HG03460 (cell line): ENCODE measurements at regions not wholly inside any gene's neighbourhood (a gene's known extent, or its start where the extent isn't known, plus 50 kb on each side); places are given as distances from the start of the nearest gene placed in this dataset.

Experiments
- ATAC-seq: cut with Tn5 transposase; IDR thresholded peaks from one replicate; pipeline ENCODE4 v1.9.1; 2021; ENCODE audit not compliant: unreplicated experiment

- no peak for ATAC-seq
Measured at GRCh38 chr5:103498800-103499551, 63.6 kb downstream of the NUDT12 start.

- ATAC-seq, result no peak
Measured at GRCh38 chr5:103498211-103498610, 64.4 kb downstream of the NUDT12 start.

GRCh38 chr5:103497781-103498180 lies 64.8 kb downstream of the NUDT12 start:
- no peak for ATAC-seq

DNA sequence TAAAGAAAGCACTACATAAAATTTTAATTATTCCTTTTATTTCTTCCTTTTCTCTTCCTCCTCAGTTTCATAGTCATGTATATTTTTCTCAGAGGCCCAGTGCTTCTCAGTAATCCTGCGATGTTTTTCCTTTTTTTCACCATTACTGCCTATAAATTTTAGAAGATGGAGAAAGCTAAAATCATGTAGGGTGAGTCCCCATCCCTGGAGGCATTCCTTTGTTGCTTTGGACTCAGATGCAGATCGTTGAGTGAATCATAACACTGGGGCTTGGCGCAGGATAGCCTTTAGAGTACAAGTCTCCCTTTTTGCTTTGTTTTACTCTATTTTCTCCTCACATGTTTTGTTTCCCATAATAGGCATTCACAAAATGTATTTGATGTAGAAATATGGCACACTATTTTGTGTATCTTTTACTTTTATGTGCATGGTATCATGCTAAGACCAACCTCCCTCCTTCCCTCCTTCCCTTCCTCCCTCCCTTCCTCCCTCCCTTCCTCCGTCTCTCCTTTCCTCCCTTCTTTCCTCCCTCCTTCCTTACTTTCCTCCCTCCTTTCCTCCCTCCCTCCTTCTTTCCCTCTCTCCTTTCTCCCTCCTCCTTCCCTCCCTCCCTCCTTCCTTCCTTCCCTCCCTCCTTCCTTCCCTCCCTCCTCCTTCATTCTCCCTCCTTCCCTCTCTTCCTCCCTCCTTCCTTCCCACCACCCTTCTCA lies 72.4 kb downstream of the NUDT12 start:
- ATAC-seq, result no peak

- ATAC-seq, result no peak
Measured at GRCh38 chr5:103489307-103489706, 73.3 kb downstream of the NUDT12 start.

GRCh38 chr5:103487822-103488493 lies 74.6 kb downstream of the NUDT12 start:
- ATAC-seq, result no peak

DNA sequence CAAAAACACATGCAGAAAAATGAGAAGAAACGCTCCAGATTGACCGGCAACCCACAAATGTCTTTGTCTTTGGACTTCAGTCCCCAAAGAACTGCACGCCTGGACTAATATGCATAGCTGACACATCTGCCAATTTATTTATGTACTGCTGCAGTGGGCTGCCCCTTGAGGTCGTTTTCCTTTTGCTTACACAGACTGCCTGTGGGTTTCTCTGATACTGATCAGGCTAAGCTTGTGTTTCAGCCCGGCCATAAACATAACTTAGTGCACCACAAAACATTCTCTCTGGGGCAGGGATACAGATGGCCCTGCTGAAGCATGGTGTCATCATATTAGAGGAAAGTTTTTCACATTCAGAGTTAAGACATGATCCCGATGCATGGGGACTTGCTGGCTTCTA lies 75.4 kb downstream of the NUDT12 start:
- no peak for ATAC-seq

DNA sequence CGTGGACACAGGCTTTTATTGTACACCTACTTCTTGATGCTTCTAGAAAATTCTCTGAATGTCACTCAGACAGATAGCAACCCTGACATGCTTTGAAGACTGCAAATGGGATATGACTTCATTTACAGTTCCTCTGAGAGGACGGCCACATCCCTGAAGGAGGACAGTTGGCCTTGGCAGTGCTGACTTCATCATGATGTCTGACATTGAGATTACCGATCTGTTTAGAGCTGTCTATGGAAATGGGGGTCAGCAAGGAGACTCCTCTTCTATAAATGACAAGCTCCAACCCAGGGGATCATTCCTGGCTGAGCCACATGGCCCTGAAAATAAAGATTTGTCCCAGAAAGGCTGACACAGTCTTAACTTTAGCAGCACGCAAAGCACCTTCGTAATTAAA lies 75.8 kb downstream of the NUDT12 start:
- no peak for ATAC-seq

DNA sequence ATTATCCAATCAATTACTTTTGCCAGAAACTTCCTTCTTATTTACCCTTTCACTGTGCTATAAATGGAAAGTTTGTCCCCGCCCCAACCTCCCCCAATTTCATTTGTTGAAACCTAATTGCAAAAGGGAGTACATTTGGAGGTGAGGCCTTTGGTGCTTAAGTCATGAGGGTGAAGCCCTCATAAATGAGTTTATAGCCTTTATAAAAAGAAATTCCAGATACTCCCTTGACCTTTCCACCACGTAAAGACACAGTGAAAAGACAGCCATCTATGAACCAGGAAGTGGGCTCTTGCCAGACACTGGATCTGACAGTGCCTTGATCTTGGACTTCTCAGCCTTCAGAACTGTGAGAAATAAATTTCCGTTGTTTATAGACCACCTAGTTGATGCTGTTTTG lies 82.3 kb downstream of the NUDT12 start:
- no peak for ATAC-seq

DNA sequence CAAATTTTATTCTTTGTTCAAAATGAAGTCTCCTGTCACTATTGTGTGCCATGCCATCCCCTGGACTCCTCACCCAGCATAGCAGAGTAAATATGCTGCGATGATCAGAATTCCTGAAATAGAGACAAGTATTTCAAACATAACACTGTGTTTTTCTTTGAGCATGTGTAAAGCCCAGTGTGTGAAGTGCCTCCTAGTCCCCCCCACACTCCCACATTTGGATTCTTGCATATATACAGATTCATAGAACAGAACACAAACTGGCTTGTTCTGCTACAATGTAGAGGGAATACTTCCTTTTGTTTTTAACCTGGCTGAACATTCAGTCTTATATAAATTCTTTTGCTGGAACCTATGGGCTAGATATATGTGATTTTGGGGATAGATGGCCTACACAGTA lies 84.9 kb downstream of the NUDT12 start:
- no peak for ATAC-seq

DNA sequence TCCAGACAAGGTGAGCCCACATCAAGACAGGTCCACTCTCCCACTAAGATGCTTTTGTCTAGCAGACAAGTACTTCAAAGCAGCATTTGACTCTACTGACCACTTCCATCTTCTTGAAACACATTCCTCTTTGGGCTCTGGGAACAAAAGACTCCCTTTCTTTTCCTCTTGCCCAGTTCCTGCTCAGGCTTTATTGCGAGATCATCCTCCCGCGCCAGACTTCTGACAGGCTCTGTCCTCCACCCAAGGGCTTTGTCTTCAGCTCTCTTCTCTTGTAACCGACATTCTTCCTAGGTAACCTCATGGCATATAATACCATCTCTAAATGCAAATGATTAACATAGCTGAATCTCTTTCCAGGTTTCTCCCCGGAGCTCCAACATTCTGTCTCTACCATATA lies 85.8 kb downstream of the NUDT12 start:
- ATAC-seq, result no peak

DNA sequence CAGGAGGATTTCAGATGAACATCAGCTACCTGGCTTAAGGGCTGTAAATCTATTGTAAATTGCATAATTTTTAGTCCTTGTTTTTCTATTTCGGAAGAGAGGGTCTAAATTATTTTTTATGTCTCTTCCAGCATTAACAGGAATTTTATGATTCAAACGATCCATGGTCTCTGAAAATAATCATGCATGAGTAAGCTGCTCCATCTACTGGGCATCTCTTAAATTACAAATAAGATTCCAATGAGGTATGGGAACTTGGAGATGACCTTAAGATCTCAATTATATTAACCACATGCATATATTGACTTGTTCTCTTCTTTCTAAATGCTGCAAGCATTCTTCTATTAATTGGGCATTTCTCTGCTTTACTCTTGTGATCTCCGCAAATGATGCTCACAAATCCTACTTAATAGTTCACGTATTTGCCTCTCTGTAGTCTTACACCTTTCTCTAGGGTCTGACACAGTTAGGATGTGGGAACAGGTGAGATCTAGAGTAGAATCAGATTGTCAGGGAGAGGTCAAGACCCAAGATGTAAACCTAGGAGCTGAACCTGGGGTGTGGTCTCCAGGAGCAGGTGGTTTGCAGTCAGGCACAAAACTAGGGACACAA lies 86.9 kb downstream of the NUDT12 start:
- peak; percentile 54 for ATAC-seq

DNA sequence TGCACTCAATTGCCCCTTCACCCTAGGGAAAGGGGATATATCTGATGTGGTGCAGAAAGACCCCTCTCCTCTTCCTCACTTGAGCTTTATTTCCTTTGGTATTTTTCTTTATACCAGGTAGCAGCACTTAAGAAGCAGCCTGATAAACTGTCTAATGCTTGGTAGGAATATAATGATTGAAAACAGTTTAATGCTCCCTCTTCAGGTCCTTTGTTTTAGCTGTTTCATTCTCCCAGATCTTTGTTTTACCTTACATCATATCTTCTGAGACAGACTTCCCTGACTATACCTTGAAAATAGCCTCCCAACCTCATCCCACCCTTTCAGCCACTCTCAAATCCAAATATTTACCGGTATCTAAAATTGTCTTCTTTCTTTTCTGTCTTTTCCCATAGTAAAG lies 87.9 kb downstream of the NUDT12 start:
- ATAC-seq, result no peak

DNA sequence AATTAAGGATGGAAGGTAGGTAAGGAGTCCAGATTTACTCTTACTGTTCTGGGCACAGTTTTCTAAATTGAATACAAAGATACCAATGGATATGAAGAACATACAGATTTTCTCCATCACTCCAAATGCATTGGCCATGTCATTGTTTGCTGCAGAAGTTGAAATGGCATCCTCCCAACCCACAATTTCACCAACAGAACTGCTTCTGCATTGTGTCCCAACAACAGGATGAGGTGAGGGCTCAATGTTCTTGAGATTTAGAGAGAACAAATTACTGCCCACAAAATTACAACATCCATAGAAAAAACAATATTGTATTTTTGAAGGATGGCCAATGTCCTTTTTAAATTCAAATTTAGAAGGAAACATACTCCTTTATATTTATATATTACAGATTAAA lies 88.9 kb downstream of the NUDT12 start:
- ATAC-seq, result no peak

GRCh38 chr5:103472830-103473229 lies 89.8 kb downstream of the NUDT12 start:
- ATAC-seq, result no peak

- ATAC-seq, result no peak
Measured at GRCh38 chr5:103472265-103472664, 90.3 kb downstream of the NUDT12 start.

GRCh38 chr5:103469288-103470040 lies 93.1 kb downstream of the NUDT12 start:
- no peak for ATAC-seq

DNA sequence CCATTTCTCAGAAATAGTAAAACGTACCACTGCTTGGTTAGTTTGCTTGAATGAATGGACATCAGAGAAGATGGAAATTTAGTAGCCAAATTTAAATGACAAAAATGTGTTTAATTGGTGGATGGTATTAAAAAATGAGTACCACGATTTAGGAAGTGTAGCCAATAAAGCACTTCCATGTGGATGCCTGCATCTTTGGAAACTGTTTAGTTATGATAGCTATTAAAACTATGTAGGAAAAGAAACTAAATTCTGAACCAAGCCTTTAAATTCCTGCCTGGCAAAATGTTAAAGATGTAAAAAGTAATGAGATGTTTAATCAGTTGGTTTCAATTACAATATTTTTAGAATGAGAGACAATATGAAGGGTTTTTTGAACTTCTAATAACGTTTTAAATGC lies 94.8 kb downstream of the NUDT12 start:
- ATAC-seq, result no peak

- ATAC-seq, result no peak
Measured at GRCh38 chr5:103466495-103466894, 96.1 kb downstream of the NUDT12 start.

DNA sequence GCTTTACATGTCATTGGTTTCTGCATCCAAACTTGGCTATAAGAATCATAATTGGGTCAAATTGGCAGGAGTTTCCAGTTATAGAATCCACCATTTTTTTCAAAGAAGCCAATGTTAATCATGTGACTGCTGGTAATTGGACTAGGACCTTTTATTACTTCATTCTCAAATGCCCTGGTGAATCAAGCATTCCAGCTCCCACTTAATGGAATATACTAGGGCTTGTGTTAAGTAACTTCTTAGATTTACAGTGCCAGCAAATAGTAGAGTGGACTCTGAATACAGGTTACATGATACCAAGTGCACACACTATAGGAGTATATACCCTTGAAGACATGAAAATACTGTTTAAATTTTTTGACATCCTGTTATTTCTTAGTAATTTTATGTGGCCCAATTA lies 96.7 kb downstream of the NUDT12 start:
- ATAC-seq, result no peak
